NCI-H460 (cell line): ENCODE measurements at regions not wholly inside any gene's neighbourhood (a gene's known extent, or its start where the extent isn't known, plus 50 kb on each side); places are given as distances from the start of the nearest gene placed in this dataset.
A peak's percentile ranks its signal among the peaks of the same experiment; 100 is the strongest.
"Not testable (repeated sequence)": the region's sequence is repeated elsewhere in the genome, so short reads cannot be mapped to it uniquely, and the experiment has no call there.

ENCODE experiments used
- DNase-seq: peaks from one replicate; pipeline ENCODE4 v3.0.0-alpha.2; 2016; ENCODE audit warnings: low read depth; ENCODE audit errors: extremely low read depth

DNA sequence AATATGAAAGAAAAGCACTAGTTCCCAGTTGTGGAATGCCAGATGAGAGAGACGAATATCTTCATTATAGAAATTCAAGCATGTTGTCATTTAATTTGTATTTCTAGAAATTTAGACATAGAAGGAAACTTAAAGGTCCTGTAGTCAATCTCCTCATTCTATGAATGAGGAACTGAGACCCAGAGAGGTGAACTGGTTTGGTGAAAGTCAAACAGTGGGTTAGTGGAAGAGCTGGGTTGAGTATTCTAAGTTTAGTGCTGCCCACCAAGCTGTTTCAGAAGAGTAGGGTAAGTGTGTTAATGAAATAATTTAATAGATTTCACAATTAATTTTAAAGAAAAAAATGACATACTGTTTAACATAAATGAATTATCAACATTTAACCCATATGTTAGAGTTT is 655.2 kb downstream of the FAM133A start:
- no peak for DNase-seq

- DNase-seq = not testable (repeated sequence)
Measured at GRCh38 chrX:94341730-94342129, 667.7 kb downstream of the FAM133A start.

GRCh38 chrX:94361241-94361640 is 687.2 kb downstream of the FAM133A start:
- DNase-seq = no peak

GRCh38 chrX:94365736-94366135 is 691.7 kb downstream of the FAM133A start:
- DNase-seq = no peak

- no peak for DNase-seq
Measured at GRCh38 chrX:94366616-94367015, 692.6 kb downstream of the FAM133A start.

GRCh38 chrX:94389044-94389443 is 715.0 kb downstream of the FAM133A start:
- DNase-seq = no peak

GRCh38 chrX:94400488-94400887 is 726.5 kb downstream of the FAM133A start:
- DNase-seq = peak; percentile 1

- no peak for DNase-seq
Measured at GRCh38 chrX:94401426-94401825, 727.4 kb downstream of the FAM133A start.

GRCh38 chrX:94414746-94415145 is 740.7 kb downstream of the FAM133A start:
- DNase-seq = no peak

DNA sequence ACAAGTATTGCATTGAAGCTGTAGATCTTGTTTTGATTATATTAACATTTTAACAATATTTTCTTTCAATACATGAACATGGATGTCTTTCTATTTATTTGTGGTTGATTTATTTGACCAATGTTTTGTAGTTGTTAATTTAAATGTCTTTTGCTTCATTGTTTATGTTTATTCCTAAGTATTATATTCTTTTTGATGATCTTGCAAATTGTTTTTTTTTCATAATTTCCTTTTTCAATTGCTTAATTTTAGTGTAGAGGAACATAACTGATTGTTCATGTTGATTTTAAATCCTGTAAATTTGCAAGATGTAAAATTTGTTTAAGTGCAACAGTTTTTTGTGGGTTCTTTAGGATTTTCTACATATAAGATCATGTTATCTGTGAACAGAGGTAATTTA is 744.1 kb downstream of the FAM133A start:
- no peak for DNase-seq

DNA sequence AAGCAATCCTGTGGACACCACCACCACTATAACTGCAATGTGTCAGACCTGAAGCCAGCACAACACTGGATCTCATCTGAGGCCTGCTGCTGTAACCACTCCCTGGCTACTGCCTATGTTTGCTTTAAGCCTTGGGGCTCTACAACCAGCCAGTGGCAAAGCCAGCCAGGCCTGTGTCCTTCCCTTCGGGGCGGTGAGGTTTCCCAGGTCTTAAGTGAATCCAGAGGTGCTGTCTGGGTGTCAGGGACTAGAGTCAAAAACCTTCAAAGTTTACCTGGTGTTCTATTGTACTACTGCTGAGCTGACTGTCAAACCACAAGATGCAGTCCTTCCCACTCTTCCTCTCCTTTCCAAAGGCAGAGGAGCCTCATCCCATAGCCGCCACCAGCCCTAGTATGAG is 750.5 kb downstream of the FAM133A start:
- no peak for DNase-seq

GRCh38 chrX:94430091-94430490 is 756.1 kb downstream of the FAM133A start:
- no peak for DNase-seq

GRCh38 chrX:94435799-94436198 is 761.8 kb downstream of the FAM133A start:
- no peak for DNase-seq

DNA sequence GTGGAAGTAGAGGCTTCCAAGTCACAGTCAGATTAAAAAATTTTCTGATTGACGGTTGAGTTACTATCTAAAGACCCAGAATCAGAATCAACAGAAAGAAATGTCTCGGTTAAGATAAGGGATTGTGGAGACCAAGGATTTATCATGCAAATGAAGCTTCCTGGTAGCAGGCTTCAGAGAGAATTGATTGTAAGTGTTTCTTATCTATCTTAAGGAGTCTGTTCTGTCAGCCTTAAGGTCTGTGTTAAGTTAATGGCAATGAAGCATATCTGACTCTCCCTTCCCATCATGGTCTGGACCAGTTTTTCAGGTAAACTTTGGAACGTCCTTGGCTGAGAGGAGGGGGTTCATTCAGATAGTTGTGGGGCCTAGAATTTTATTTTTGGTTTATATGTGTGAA is 780.2 kb downstream of the FAM133A start:
- no peak for DNase-seq

DNA sequence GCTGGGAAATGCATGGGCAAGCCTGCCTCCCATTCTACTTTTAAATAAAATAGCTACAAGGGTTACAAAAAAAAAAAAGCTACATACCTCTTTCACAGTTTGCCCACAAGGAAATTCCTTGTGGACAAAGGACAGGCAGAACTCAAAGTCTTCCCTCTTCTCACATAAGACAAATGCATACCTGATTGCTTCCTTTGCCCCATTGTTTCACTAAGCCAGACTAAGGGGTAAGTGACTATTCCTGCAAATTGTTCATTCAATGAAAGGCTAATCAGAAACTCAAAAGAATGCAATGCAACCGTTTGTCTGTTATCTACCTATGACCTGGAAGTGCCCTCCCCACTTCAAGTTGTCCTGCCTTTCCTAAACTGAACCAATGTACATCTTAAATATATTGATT is 780.6 kb downstream of the FAM133A start:
- DNase-seq = no peak

- no peak for DNase-seq
Measured at GRCh38 chrX:94455782-94456181, 781.8 kb downstream of the FAM133A start.

GRCh38 chrX:94492541-94492940 is 818.5 kb downstream of the FAM133A start:
- no peak for DNase-seq

DNA sequence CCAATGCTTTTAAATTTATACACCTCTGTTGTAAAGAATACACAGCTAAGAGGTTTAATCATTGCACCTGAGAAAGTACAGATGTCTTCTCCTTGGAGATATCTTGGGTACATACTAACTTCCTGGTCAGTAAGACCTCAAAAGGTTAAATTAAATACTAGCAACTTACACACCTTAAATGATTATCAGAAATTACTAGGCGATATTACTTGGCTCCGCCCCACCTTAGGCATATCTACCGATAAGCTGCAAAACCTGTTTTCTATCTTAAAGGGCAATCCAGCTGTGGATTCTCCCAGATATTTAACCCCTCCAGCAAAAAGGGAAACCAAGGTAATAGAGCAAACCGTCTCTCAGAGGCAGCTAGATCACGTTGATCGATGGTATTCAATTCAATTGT is 819.4 kb downstream of the FAM133A start:
- DNase-seq = no peak

DNA sequence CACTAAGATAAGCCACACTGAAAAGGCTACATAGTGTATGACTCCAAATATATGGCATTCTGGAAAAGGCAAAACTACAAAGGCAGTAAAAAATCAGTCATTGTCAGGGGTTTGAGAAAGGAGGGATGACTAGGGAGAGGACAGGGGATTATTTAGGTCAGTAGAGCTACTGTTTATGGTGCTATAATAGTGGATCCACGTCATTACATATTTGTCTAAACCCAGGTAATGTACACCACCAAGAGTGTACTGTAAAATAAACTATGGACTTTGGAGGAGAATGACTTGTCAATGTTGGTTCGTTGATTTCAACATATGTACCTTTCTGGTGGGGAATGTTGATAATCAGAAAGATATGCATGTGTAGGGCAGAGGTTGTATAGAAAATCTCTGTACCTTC is 837.6 kb downstream of the FAM133A start:
- DNase-seq = no peak

GRCh38 chrX:94515009-94515408 is 841.0 kb downstream of the FAM133A start:
- DNase-seq = no peak

DNA sequence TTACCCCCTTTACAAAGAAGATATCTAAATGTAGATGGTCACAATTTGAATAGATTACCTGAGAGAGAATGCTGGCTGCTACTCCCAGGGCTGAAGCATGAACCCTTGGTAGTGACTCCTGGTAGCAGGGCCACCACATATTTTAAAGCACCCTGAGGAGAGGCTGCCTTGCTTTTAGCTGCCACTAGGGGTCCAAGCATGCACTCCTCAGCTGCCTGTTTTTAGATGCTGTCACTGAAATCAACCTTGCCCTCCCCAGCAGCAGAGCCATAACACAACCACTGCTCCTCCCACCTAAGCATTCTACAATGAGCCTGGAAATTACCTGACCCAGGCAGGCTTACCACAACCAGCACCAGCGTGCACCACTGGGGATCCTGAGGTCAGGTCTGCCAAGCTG is 850.9 kb downstream of the FAM133A start:
- DNase-seq = no peak

DNA sequence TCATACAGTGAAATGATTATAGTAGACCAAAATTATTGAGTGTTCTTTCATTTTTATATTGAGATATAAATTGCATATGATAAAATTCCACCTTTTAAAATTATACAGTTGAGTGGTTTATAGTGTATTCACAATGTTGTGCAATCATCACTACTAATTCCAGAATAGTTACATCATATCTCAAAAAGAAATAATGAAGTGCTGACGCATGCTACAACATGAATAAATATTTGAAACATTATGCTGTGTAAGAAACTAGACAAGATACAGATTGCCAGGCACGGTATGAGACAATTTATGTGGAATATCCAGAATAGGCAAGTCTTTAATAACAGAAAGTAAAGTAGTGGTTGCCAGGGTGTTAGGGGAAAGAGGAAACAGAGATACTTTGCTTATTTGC is 871.7 kb downstream of the FAM133A start:
- no peak for DNase-seq

- peak; percentile 4 for DNase-seq
Measured at GRCh38 chrX:94551831-94552230, 877.8 kb downstream of the FAM133A start.

DNA sequence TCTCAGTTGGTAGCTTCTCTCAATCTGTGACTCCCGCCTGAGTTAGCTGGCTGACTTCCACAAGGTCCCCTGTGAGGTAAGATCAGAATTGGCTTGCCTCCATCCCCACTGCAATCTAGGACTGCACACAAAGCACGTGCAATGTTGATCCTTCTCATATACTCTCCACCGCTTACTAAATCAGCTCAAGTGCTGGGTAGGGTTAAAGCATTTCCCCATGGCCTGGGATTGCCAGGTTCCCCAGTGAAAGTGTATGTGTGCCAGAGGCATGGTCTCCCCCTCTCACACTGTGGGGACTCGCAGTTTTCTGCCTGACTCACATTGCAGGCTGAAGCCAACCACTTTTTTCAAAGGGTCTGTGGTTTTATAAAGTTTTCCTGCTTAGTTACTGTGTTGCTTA is 886.9 kb downstream of the FAM133A start:
- DNase-seq = no peak
